ENCODE measurements at regions not wholly inside any gene's neighbourhood (a gene's known extent, or its start where the extent isn't known, plus 50 kb on each side); places are given as distances from the start of the nearest gene placed in this dataset.
A peak's percentile ranks its signal among the peaks of the same experiment; 100 is the strongest.

GRCh38 chr16:65728652-65729051 lies 606.8 kb upstream of the CDH11 start:
- peaks cover 2% of the 10 kb centered on the region; the same call in 1 of the 2 replicates for H3K27me3 Mint-ChIP-seq (ENCODE audit: low read depth)

GRCh38 chr16:65728167-65728566 lies 606.3 kb upstream of the CDH11 start:
- ChIA-PET POLR2A (interaction anchor here (0.6 kb wide), 1 partner anchor 298 kb away, joined by 5 read pairs; no protein-coding TSS in a partner anchor), CTCF (interaction anchor here (0.7 to 1.6 kb wide), 4 partner anchors 23 to 543 kb away, joined by 3 to 6 read pairs (median 3); no protein-coding TSS in a partner anchor)
- Mint-ChIP-seq H3K4me1 (peaks cover 49% of the 10 kb centered on the region), H3K27me3 (ENCODE audit: low read depth) (peaks cover 3% of the 10 kb centered on the region; the same call in 1 of the 2 replicates), H3K36me3 (peaks cover 20% of the 10 kb centered on the region), H3K4me3 (peak overlapping the region; percentile 23; the same call in 1 of the 2 replicates), H3K9me3 (peaks cover 27% of the 10 kb centered on the region), H3K27ac (peak overlapping the region; percentile 95)
- no peak for TF ChIP-seq TEAD1 (CRISPR knock-in tag; IDR thresholded peaks at IDR 0.05)
- TF ChIP-seq CREB1 (CRISPR knock-in tag; IDR thresholded peaks at IDR 0.05), result no peak
- no peak for TF ChIP-seq EMX1 (CRISPR knock-in tag; IDR thresholded peaks at IDR 0.05)
- no peak for TF ChIP-seq FOXJ3 (CRISPR knock-in tag; IDR thresholded peaks at IDR 0.05; ENCODE audit: borderline replicate concordance)
- TF ChIP-seq ZSCAN18 (CRISPR knock-in tag; IDR thresholded peaks at IDR 0.05), result peak; percentile 24; the same call in 1 of the 2 replicates
- TF ChIP-seq, protein P1, sequence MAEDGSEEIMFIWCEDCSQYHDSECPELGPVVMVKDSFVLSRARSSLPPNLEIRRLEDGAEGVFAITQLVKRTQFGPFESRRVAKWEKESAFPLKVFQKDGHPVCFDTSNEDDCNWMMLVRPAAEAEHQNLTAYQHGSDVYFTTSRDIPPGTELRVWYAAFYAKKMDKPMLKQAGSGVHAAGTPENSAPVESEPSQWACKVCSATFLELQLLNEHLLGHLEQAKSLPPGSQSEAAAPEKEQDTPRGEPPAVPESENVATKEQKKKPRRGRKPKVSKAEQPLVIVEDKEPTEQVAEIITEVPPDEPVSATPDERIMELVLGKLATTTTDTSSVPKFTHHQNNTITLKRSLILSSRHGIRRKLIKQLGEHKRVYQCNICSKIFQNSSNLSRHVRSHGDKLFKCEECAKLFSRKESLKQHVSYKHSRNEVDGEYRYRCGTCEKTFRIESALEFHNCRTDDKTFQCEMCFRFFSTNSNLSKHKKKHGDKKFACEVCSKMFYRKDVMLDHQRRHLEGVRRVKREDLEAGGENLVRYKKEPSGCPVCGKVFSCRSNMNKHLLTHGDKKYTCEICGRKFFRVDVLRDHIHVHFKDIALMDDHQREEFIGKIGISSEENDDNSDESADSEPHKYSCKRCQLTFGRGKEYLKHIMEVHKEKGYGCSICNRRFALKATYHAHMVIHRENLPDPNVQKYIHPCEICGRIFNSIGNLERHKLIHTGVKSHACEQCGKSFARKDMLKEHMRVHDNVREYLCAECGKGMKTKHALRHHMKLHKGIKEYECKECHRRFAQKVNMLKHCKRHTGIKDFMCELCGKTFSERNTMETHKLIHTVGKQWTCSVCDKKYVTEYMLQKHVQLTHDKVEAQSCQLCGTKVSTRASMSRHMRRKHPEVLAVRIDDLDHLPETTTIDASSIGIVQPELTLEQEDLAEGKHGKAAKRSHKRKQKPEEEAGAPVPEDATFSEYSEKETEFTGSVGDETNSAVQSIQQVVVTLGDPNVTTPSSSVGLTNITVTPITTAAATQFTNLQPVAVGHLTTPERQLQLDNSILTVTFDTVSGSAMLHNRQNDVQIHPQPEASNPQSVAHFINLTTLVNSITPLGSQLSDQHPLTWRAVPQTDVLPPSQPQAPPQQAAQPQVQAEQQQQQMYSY (CRISPR knock-in tag; IDR thresholded peaks at IDR 0.05), result peak; percentile 93
- no peak for TF ChIP-seq ZNF317 (CRISPR knock-in tag; IDR thresholded peaks at IDR 0.05; ENCODE audit: borderline replicate concordance, low read depth)
- TF ChIP-seq, protein P2, sequence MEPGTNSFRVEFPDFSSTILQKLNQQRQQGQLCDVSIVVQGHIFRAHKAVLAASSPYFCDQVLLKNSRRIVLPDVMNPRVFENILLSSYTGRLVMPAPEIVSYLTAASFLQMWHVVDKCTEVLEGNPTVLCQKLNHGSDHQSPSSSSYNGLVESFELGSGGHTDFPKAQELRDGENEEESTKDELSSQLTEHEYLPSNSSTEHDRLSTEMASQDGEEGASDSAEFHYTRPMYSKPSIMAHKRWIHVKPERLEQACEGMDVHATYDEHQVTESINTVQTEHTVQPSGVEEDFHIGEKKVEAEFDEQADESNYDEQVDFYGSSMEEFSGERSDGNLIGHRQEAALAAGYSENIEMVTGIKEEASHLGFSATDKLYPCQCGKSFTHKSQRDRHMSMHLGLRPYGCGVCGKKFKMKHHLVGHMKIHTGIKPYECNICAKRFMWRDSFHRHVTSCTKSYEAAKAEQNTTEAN (CRISPR knock-in tag; IDR thresholded peaks at IDR 0.05), result no peak
- no peak for TF ChIP-seq KAT7 (CRISPR knock-in tag; IDR thresholded peaks at IDR 0.05; ENCODE audit: borderline replicate concordance)
- DNase-seq (ENCODE audit: low spot score) (no peak), ATAC-seq (peak; percentile 64)

More at GRCh38 chr16:65728652-65729051, 606.8 kb upstream of the CDH11 start:
- peaks cover 54% of the 10 kb centered on the region for H3K4me1 Mint-ChIP-seq
- ChIA-PET POLR2A (no interaction called here), CTCF (interaction anchor here (0.9 to 1.6 kb wide), 3 partner anchors 24 to 543 kb away, joined by 3 to 6 read pairs (median 3); no protein-coding TSS in a partner anchor)
- ATAC-seq (peak; percentile 74), DNase-seq (ENCODE audit: low spot score) (no peak)
- no peak overlapping the region for H3K4me3 Mint-ChIP-seq
- H3K36me3 Mint-ChIP-seq, result peaks cover 20% of the 10 kb centered on the region
- no peak for TF ChIP-seq ZNF219 (CRISPR knock-in tag; IDR thresholded peaks at IDR 0.05; ENCODE audit: borderline replicate concordance)
- TF ChIP-seq SMAD4 (CRISPR knock-in tag; IDR thresholded peaks at IDR 0.05), result no peak
- TF ChIP-seq PRRX2 (CRISPR knock-in tag; IDR thresholded peaks at IDR 0.05), result no peak
- TF ChIP-seq, protein P2 (CRISPR knock-in tag; IDR thresholded peaks at IDR 0.05), result no peak
- TF ChIP-seq E2F4 (CRISPR knock-in tag; IDR thresholded peaks at IDR 0.05; ENCODE audit: borderline replicate concordance, low read depth), result no peak
- TF ChIP-seq ZNF396 (CRISPR knock-in tag; IDR thresholded peaks at IDR 0.05; ENCODE audit: borderline replicate concordance), result no peak
- TF ChIP-seq MXD4 (CRISPR knock-in tag; IDR thresholded peaks at IDR 0.05; ENCODE audit: borderline replicate concordance), result no peak
- peaks cover 24% of the 10 kb centered on the region for H3K9me3 Mint-ChIP-seq
- peak overlapping the region; percentile 91 for H3K27ac Mint-ChIP-seq

Measured in WTC11 (cell line).